Body of pancreas (tissue), 4 donors: ENCODE measurements at regions not wholly inside any gene's neighbourhood (a gene's known extent, or its start where the extent isn't known, plus 50 kb on each side); places are given as distances from the start of the nearest gene placed in this dataset.

Experiments
- POLR2A ChIP-seq, 3 donors: fragments of 450-650 bp; IDR thresholded peaks; one replicate each; pipeline ENCODE4 v1.6.1; 2016; ENCODE audit warnings: antibody characterized with exemption in 3 of 3, mild to moderate bottlenecking in 2 of 3
- TF ChIP-seq, protein P1 (sequence below), 7 experiments: fragments of 450-650 bp in 4 of 7; fragments of 200-600 bp in 3 of 7; sonication (generic) in 3 of 7; IDR thresholded peaks; one replicate each; pipeline ENCODE4 v1.5.1; 2016 to 2019; ENCODE audit warnings: antibody characterized with exemption in 7 of 7

DNA sequence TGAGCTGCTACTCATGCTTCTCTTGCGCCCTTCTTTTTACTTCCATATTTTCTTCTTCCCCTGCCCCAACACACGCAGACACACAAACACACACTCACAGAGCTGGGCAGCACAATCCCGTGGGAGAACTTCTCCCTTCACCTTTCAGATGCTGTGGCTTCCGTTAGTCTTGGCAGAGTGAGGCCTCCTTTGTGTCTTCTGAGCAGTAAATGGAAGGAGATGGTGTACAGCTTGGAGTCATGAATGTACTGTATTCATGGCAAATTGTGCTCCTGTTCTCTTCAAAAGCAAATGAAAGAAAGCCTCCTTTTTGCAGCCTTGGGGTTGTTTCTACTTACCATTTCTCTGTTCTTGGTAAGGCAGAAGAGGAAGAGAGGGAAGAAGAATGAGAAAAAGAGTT is 456.6 kb upstream of the TLE4 start:
- TF ChIP-seq POLR2A (IDR thresholded peaks at IDR 0.05): no peak
- TF ChIP-seq, protein P1, sequence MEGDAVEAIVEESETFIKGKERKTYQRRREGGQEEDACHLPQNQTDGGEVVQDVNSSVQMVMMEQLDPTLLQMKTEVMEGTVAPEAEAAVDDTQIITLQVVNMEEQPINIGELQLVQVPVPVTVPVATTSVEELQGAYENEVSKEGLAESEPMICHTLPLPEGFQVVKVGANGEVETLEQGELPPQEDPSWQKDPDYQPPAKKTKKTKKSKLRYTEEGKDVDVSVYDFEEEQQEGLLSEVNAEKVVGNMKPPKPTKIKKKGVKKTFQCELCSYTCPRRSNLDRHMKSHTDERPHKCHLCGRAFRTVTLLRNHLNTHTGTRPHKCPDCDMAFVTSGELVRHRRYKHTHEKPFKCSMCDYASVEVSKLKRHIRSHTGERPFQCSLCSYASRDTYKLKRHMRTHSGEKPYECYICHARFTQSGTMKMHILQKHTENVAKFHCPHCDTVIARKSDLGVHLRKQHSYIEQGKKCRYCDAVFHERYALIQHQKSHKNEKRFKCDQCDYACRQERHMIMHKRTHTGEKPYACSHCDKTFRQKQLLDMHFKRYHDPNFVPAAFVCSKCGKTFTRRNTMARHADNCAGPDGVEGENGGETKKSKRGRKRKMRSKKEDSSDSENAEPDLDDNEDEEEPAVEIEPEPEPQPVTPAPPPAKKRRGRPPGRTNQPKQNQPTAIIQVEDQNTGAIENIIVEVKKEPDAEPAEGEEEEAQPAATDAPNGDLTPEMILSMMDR (IDR thresholded peaks at IDR 0.05): no peak
